Bone marrow (tissue), 2 donors: ENCODE measurements at regions not wholly inside any gene's neighbourhood (a gene's known extent, or its start where the extent isn't known, plus 50 kb on each side); places are given as distances from the start of the nearest gene placed in this dataset.
"Not testable (repeated sequence)": the region's sequence is repeated elsewhere in the genome, so short reads cannot be mapped to it uniquely, and the experiment has no call there.

Experiments used
- DNase-seq, 2 donors: peaks; one replicate each; lab custom pipeline; 2025; lab: John Stamatoyannopoulos, UW

DNA sequence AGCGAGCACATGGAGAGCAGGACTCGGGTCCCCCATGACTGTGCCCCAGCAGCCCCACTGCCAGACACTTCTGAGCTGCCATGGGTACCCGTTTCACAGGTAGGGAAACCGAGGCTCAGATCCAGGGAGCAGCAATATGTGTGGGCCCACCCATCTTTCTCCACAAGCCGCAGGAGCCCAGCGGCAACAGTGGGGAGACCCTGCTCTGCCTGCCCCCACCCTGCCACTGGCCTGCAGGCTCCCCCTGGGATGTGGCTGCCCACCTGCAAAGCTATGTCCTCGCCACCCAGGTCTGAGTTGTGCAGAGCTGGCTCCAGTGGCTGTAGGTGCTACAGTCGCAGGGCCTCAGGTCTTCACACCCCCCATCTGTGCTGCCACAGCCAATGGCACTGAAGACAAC, 50.6 kb upstream of the C1QTNF9B start:
- DNase-seq: no peak

DNA sequence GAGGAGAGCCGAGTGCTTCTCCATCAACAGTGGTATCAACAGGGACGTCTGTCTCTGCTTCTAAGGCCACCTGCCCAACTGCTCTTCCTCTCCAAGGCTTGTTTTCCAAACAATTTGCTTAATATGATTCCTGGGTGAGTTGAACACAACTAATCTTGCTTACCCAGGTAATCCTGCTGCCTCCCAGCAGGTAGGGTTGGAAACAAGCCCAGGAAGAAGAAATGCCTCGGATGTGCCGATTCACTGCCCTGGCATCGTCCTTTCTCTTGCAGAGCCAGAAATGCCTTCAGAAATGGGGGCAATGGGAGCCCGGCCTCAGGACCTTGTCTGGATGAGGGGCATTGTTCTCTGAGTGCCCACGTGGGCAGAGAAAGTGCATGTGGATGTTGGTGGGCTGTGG, 51.9 kb upstream of the C1QTNF9B start:
- no peak for DNase-seq

DNA sequence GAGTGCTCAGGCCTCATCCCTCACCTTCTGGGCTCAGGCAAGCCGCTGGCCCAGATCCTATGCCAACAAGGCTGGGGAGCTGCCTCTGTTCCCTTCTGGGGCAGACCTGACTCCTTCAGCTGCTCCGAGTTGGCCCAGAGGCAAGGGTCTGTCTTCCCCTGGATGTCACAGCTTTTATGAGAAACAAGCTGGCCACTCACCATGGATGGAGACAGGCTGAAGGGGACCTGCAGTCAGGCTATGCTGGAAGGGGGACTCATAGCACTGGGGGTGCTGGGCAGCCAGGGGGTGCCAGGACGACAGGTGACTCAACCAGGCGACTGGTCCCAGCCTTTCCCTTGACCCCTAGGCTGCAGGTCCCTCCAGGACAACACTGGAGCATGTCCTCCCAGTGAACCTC, 52.4 kb upstream of the C1QTNF9B start:
- DNase-seq: no peak

DNA sequence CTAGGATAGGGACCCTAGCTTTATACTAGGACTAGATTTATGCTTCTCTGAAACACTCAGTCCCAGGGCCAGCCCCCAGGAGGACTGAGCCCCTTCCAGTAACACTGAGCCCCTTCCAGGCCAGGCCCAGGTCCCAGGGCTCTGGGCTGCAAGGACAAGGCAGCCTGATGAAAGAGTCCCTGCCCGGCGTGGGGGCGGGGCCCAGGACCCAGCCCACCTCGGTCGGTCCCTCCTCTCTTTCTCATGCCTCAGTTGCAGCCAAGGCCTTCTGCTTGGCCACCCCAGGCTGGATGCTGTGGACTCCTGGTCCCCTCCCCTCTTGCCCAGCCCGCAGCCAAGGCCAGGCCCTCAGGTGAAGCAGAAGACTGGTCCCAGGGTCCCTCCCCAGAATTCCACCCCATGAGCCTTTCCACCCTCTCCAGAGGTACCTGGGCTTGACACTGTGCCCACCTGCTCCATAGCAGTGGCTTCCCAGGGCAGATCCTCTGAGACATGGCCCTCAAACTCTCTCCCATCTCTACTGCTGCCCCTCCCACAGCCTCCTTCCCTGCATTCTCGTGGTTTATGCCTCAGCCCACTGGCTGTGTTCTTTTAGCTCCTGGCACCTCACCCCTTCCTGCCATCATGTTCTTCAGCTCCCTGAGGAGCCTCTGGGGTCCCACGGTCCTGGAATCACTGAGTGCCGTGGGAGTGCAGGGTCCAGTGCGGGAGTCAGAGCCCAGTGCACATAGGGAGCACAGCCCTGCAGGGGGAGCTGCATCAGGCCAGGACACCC, 53.6 kb upstream of the C1QTNF9B start:
- no peak for DNase-seq

DNA sequence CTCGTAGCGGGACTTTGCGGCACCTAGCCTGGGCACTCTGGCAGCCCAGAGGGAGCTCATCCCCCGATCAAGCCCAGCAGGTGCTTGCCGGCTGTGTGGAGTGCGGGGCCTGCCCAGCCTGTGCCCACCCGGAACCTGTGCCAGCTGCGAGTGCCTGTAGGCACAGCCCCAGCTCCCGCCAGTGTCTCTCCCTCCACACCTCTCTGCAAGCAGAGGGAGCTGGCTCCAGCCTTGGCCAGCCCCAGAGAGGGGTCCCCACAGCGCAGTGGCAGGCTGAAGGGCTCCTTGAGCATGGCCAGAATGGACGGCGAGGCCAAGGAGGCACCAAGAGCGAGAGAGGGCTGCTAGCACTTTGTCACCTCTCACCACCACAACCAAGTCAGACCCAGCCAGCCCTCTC, 55.5 kb upstream of the C1QTNF9B start:
- DNase-seq: no peak

DNA sequence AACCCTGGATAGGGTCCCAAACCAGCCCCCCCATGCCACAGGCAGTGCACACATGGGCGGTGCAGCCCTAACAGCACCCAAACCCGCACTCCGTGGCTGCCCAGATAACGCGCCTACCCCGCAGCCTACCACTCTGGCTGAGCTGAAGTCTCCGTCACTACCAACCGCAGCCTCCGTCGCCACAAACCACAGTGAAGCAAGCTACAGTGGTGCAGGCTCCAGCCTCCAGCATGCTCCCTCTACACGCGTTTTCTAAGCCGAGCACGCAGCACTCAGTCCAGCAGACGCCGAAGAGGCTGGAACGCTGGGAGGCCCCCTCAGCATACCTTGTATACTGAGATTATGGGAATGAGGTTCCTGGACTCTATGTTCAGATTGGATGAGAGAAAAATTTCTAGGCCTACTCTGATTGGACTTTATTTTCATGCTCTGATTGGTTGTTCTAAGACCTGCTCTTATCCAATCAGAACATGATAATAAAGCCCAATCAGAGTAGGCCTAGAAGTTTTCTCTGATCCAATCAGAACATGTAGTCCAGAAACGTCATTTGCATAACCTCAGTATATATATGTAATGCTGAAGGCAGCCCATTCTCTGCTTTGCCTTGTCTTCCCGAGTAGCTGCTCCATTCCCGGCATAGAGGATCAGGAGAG, 56.7 kb upstream of the C1QTNF9B start:
- no peak for DNase-seq

DNA sequence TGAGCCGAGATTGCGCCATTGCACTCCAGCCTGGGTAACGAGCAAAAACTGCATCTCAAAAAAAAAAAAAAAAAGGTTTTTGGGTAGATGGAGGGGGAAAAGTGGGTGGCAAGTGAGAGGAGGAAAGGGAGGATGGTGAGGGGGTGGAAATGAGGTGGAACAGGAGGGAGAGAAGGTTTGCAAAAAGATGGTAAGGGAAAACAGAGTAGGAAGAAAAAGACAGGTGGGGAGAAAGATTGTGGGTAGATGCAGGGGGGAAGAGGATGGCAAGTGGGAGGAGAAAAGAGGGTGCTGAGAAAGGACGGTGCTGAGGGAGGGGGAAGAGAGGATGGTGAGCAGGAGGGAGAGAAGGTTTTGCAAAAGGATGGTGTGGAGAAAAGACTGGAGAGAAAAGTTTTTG, 57.8 kb upstream of the C1QTNF9B start:
- DNase-seq: no peak

DNA sequence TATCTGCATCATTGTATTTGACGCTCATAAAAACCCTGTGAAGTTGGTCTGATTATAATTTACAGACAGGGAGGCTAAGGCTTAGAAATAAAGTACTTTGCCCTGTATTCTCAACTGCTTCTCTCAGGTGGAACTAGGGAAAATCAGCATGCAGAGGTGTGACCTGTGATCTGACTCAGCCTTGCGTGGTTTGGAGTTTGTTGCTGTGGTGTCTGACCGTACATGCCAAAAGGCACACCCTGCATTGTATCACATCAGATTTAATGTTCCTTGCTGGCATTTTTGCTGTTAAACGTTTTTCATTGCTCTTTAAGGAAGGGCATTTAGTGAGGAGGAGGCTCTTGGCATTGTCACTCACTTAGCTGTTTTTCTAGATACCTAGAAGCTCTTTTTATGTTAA, 58.8 kb upstream of the C1QTNF9B start:
- no peak for DNase-seq

DNA sequence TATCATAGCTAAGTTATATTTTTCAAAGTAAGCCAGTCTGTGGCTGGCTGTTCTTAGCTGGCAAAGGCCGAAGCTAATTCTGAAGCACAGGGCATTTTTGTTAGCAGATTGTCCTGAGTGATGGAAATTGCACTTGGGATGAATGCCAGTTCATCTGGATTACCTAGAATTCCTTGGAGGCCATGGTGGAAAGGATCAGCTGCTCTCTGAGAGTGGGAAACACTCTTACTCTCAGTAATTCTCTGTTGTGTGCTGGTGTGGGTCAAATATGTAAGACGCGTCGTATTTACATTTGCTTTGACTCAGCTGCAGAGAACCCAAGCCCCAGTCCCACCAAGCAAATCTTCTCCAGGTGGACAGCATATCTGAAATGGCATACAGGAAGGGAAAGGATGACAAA, 60.7 kb upstream of the C1QTNF9B start:
- no peak for DNase-seq

DNA sequence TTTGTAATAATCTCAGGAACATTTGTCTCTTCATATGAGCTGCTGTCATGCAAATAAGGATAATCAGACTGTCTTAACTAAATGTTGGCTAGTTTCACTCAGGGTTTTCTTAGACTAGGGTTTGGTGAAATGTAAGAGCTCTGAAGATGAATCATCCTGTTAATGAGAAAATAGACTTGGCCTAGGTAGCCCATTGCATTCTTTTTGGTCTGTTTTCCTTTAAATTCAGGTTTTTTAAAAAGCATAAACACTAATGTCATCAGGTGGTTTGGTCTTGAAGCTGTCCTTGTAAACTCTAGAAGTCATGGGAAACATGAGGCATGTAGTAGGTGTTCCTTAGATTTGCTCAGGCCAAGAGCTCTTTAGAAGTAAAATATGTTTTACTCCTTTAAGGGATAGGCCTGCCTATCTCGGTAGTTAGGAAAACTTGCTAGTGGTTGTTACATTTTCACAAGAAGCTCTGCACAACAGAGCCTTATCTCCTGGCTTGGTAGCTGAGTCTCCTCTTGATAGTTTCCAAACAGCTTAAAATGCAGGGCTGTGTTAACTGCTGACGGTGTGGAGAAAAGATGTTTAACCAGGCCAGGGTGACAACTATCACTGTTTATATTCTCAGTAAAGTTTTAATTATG, 62.0 kb upstream of the C1QTNF9B start:
- DNase-seq: no peak

DNA sequence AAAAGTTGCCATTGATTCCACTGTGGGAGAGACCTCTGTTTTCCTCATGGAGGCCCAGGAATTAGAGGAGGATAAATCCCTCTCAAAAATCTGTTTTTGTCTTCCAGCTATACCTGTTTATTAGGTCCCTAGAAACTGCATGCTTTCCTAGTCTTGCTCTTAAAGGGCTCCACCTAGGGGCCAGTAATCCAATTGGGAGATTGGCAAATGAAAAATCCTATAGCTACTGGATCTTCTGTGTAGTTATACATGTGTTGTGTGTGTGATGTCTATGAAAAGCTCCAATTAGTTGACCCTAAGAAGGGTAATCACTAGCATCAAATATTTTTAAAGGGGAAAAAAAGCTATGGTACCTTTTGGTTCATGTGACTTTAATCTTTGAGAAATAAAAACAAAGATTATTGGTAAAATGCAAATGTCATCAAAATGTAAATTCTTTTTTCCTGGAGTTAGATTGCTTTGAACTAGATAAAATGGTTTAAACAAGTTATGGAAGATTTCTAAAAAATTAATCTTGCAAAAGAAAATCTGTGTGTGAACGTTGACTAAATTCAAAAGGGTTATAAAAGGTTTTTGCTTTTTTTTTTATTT, 63.4 kb upstream of the C1QTNF9B start:
- DNase-seq: no peak

DNA sequence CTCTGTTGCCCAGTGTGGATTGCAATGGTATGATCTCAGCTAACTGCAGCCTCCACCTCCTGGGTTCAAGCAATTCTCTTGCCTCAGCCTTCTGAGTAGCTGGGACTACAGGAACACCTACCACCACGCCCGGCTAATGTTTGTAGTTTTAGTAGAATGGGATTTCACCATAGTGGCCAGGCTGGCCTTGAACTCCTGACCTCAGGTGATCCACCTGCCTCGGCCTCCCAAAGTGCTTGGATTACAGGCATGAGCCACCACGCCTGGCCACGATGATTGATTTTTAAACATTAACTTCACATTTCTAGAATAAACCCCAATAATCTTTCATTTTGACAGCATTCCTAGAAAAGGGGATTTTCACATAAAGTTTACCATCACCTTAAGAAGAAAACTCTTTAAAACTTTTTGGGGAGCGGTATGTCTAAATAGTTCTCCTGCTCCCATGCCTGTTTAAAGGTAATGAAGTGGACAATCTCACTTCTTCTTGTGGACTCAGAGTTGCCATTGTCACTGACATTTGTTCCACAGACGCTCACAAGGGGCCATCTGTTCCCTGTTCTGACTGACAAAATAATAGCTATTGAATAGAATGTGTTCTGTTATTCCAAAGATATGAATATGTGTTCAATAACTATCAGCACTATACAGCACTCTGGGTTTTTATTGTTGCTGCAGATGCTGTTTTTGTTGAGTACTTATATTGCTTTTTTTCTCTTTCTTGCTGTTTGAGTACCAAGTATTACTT, 66.1 kb upstream of the C1QTNF9B start:
- DNase-seq: no peak

DNA sequence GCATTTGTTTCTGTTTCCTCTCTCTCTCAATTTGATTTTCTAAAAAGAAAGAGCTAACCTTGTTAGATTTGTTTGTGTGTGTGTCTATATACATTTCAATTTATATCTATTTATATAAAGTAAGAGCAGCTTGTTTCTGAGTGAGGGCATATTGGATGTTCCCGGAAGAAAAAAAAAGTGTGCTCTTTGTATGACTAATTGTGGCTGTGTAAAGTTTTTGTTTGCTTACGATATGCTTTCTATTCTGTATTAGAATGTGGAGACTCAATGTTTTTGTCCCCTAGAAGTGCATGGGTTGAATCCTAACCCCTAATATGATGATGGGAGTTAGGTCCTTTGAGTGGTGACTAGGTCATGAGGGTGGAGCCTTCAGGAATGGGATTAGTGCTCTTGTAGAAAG, 66.6 kb upstream of the C1QTNF9B start:
- no peak for DNase-seq

DNA sequence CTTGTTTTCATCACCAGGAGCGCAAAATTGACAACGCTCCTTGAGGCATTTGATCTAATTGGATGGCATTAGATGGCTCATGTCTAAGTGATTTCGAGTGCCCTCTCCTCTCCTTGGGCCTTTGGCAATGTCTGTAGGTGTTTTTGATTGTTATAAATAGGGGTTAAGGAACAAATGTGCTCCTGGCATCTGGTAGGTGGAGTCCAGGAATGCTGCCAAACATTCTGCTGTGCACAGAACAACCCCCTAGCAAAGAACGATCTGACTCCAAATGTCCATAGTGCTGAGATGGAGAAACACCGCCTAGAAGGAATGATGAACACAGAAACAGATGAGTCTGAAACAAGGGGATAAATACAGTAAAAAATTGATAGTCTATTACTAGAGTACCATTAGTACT, 68.0 kb upstream of the C1QTNF9B start:
- DNase-seq: no peak

DNA sequence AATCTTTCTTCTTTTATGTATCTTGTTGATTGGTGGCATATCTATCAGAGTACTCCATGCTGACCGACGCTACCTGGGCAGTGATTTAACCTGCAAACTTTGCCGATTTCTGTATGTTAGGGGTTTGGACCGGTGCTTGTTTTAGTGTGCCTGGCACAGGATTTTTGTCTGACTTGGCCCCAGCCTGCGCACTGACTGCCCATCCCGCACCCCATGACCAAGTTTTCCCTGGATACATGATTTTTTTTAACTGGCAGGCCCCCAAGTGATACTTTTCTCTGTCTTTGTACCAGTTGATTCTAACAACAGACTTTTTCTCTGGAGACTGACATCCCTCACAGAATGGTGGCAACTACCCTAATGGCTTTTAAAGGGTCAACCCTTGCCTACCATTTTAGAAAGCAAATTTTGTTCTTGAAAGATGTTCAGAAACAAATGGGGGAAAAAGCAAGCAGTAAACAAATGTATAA, 69.0 kb upstream of the C1QTNF9B start:
- no peak for DNase-seq

DNA sequence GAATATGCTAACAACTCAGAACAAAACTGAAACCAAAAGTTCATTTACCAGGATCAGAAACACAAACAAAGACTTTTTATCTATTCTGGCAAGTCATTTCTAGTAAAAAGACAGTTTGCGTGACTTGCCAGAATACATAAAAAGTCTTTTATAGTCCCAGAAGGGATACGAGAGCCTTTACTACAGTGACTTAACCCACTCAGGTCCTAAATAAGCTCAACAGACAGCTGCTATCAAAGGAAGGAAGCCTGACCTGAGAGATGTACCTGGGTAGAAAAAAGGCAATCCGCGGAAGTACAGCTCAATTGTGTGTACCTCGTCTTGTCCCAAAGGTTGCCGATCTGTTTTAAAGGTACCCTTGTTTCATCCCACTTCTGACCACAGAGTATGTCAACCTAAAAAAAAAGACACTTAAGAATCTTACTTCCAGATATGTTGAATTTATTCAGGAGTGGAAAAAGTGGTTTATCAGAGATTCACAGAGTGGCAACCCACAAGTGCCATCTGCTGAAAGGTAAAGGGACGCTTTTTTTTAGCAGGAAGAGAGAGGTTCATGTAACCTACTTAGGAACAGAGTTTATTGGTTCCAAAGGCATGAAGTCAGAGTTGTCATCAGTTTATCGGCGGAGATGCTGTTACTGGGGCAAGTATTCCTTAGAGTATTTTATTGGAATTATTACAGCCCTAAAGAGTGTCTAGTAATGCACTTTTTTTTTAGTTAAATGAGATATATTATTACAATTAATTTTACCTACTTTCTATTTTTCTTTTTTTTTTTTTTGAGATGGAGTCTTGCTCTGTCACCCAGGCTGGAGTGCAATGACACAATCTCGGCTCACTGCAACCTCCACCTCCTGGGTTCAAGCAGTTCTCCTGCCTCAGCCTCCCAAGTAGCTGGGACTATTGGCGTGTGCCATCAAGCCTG, 69.7 kb upstream of the C1QTNF9B start:
- no peak for DNase-seq

DNA sequence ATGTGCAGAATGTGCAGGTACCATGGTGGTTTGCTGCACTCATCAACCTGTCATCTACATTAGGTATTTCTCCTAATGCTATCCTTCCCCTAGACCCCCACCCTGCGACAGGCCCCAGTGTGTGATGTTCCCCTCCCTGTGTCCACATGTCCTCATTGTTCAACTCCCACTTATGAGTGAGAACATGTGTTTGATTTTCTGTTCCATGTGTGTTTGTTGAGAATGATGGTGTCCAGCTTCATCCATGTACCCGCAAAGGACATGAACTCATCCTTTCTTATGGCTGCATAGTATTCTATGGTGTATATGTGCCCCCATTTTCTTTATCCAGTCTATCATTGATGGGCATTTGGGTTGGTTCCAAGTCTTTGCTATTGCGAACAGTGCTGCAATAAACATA, 70.5 kb upstream of the C1QTNF9B start:
- DNase-seq: not testable (repeated sequence)

DNA sequence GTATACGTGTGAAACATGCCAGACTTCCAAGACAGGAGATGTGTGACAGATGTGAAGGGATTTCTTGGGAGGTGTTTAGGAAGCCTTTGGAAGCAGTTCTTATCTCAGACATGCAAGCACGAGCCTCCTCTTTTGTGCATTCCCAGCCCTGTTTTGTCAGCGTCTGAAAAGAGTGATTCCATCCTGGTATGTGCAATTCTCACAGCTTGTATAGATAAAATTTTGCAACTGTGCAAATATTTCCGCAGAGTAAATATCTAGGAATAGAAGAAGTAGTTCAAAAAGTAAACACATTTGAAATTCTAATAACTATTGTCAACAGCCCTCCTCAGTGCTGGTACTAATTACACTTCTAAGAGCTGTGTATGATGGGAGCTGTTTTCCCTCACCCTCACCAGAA, 72.3 kb upstream of the C1QTNF9B start:
- DNase-seq: no peak

DNA sequence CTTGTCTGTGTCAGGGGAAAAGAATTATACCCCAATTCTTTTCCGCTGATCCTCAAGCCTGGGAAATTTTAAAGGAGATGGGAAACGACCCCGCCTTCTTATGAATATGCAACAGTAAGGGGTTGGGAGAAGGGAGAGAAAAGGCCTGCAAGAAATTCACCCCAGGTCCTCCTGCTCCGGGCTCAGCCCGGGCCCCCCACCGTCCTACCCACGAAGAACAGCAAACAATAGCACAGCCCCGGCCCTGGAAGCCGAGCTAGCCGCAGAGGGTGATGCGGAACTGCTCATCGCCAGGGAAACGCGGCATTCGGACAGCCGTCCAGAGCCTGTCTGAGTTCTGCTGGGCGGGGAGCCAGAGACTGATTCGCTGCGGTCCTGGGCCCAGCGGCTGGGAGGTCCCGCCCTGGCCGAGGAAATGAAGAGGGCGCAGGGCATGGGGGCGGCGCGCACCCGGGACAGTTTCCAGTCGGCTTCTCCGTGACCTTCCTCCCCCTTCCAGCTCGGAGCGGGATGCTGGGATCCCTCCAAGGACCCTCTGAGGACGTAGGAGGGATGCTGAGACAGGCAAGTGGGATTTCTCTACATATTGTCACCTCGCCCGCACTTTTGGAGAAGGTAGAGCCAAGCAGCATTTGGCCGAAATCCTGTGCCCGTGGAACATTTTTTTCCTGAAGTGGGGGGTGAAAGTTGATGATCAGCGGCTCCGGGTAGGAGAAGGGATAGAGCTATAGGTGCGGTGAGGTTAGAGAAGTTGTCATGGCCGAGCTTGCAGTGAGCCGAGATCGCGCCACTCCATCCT, 82.3 kb upstream of the C1QTNF9B start:
- DNase-seq: peak in 1 of 2 donors; percentile 33

DNA sequence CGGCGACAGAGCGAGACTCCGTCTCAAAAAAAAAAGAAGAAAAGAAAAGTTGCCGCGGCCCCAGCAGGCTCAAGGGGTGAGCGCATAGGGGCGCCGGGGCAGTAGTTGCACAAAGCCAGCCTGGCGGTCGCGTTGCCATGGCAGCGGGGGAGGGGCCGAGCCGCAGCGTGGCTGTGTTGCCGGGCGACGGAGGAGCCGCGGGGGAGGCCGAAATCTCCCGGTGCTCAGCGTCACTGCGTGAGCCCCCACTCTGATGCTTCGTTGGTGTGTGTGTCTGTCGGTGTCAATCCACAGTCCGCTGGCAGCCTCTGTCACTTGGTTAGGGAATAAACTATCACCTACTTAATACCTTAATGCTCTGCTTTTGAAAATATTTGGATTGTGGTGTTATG, 82.9 kb upstream of the C1QTNF9B start:
- DNase-seq: peak in 1 of 2 donors; percentile 18
